Astrocyte of the cerebellum (primary cell): ENCODE measurements at regions not wholly inside any gene's neighbourhood (a gene's known extent, or its start where the extent isn't known, plus 50 kb on each side); places are given as distances from the start of the nearest gene placed in this dataset.

ENCODE experiments used
- DNase-seq: peaks from one replicate; pipeline ENCODE4 v3.0.0-alpha.2; 2011; ENCODE audit warnings: low read depth
- H3K4me3 ChIP-seq: 2 replicates; pipeline ENCODE4 v1.5.1; 2011; ENCODE audit warnings: mild to moderate bottlenecking, low read depth, low read length, moderate library complexity
- in situ Hi-C: cut with HindIII; loops from 2 replicates; pipeline ENCODE4 v1.10.0; 2017; ENCODE audit warnings: low sequenced_read_pairs
- TF ChIP-seq, protein P1 (sequence below): IDR thresholded peaks from 2 replicates; pipeline ENCODE4 v1.5.1; 2012; ENCODE audit warnings: low read length, low read depth, moderate library complexity, mild to moderate bottlenecking; ENCODE audit errors: missing control alignments

DNA sequence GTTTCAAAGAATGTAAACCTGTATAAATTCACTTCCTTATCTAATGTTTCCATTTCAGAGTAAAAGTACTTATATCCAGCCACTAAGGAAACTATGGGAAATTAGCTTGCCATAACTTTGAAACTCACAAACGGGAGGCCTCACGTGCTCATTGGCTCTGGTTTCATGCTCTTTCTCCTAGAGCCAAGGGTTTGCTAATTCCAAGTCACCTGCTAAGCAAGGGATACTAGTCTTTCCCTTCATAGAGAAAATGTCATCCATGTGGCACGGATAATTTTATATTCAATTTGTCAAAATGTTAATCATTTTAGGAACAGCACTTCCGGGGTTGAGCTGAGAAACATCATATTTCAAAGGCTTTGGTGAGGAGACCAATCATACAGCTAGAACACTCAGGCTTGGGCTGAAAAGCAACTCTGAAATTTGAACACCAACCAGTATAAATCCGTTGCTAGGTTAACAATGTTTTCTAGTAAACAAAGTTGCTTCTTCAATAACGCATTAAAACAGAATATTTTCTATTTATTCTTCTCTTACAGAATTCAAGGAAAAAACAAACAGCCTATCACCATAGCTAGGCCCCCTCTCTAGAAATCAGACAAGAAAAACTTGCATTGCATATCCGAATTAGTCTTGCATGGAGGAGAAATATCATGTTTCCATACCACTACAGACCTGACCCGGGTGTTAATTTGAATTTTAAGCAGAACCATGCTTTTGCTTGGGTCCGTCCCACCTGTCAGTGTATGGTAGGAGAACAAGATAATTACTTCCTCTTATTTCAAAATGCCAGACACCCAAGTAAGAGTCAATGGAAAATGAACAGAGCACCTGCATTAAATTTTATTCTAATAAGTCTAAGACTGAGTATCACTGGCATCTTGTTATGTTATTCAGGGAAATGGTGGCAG, 196.1 kb upstream of the ESRRG start:
- TF ChIP-seq, protein P1, sequence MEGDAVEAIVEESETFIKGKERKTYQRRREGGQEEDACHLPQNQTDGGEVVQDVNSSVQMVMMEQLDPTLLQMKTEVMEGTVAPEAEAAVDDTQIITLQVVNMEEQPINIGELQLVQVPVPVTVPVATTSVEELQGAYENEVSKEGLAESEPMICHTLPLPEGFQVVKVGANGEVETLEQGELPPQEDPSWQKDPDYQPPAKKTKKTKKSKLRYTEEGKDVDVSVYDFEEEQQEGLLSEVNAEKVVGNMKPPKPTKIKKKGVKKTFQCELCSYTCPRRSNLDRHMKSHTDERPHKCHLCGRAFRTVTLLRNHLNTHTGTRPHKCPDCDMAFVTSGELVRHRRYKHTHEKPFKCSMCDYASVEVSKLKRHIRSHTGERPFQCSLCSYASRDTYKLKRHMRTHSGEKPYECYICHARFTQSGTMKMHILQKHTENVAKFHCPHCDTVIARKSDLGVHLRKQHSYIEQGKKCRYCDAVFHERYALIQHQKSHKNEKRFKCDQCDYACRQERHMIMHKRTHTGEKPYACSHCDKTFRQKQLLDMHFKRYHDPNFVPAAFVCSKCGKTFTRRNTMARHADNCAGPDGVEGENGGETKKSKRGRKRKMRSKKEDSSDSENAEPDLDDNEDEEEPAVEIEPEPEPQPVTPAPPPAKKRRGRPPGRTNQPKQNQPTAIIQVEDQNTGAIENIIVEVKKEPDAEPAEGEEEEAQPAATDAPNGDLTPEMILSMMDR = no peak

DNA sequence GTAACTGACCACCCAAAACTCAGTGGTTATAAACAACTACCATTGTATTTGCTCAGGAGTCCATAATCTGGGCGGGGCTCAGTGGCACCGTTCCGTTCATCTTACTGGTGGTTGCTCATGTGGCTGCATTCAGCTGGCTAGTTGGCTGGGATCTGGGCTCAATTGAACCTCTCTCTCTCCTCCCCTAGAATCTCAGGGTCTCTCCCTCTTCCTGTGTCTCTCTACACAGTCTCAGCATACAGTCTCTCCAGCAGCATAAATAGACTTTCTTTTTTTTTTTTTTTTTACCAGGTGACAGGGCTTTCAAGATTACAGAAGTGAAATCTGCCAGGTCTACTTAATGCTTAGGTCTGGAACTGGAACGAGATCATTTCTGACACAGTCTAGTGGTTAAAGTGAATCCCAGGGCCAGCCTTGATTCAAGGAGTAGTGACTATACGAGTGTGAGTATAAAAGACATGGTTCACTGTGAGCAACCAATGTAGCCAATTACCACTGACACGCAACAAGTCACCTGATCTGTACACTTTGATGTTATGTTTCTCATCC, 193.7 kb upstream of the ESRRG start:
- in situ Hi-C loops = no loop called here
- TF ChIP-seq, protein P1 = no peak
- DNase-seq = no peak
- no peak overlapping the region for H3K4me3 ChIP-seq

More for the DNA sequence above, 196.1 kb upstream of the ESRRG start:
- H3K4me3 ChIP-seq = no peak overlapping the region
- in situ Hi-C loops = no loop called here
- DNase-seq = no peak

DNA sequence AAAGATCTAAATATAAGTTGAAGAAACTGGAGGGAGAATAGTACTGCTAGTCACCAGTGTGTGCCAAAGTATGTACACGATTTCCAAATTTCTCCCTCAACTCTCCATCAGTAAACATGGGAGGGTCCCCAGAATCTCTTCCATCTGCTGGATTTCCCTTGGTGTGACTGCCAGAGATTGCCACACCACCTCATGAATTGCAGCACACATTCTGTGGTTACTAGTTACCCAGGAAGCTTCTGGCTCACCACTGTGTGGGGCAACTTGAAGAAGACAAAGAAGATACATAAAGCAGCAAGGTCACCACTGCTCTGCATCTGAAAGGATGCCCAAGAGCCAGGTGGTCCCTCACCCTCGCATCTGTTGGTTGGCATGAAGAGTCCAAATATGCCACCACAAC, 191.7 kb upstream of the ESRRG start:
- H3K4me3 ChIP-seq = no peak overlapping the region
- TF ChIP-seq, protein P1 = no peak
- in situ Hi-C loops = no loop called here
- no peak for DNase-seq

DNA sequence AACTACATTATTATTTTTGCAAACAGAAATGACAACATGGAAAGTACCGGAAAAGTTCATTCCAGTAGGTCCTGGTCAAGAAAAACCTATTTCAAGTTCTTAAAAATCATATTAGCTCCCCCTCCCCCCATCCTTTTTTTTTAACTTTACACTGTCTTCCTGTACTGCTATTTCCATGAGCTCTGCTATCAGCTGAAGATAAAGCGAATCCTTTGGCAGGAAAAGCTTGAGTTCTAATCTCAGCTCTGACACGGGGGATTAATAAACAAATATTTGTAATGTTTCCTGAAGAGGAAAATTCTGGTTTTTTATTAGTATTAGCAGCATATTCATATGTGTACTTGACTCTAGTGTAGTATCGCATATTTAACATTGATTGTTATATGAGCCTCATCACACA, 190.7 kb upstream of the ESRRG start:
- no peak overlapping the region for H3K4me3 ChIP-seq
- TF ChIP-seq, protein P1 = no peak
- DNase-seq = no peak
- in situ Hi-C loops = no loop called here

DNA sequence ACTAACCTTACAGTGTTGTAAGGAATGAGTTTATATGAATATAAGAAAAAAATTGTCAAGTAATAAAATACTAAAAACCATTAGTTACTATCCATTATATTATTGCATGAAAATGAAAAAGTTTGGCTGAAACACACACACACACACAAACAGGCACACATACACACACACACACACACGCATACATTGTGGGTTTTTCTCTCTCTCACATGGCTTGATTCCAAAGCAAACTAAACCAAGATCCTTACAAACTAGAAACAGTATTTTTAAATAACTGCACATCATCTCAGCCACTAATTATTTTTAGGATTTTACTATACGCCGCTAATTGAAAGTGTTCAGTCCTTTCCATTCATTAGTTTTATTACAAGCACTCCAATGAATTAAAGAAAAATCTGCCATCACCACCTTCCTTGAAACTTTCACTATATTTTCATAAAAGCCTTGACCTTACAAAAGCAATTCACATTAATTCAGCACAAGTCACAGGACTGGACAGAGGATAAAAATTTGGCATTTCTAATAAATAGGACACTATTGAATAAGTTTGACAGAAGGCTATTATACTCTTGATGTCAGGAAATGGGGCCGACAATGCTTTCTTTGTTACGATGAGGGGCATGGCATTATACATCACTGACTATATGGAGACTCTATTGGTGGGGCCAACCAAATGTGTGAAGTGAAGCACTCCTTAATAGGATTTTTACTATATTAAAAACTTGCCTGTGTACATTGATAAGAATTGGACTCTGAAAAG, 187.0 kb upstream of the ESRRG start:
- TF ChIP-seq, protein P1 = no peak
- in situ Hi-C loops = no loop called here
- no peak overlapping the region for H3K4me3 ChIP-seq
- peak; percentile 40 for DNase-seq

DNA sequence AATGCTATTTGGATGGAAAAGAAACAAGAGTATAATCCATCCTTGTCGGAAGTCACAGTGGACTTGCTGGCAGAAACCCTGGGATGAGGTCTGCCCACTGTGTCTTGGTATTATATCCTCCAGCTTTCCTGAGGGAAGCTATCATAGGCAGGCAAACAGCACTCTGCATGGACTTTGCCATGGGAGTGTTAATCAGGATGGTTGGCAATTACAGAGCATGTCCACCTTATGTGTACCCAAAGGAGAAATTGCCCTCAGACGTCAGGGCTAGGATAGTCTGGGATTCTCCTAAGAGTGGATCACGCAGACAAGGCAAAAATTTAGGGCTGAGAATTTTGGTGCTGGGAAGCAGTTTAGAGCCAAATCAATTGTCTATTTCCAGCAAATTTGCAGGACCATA, 184.9 kb upstream of the ESRRG start:
- no peak for DNase-seq
- in situ Hi-C loops = no loop called here
- TF ChIP-seq, protein P1 = no peak
- no peak overlapping the region for H3K4me3 ChIP-seq
